ENCODE measurements at regions not wholly inside any gene's neighbourhood (a gene's known extent, or its start where the extent isn't known, plus 50 kb on each side); places are given as distances from the start of the nearest gene placed in this dataset.
A peak's percentile ranks its signal among the peaks of the same experiment; 100 is the strongest.

DNA sequence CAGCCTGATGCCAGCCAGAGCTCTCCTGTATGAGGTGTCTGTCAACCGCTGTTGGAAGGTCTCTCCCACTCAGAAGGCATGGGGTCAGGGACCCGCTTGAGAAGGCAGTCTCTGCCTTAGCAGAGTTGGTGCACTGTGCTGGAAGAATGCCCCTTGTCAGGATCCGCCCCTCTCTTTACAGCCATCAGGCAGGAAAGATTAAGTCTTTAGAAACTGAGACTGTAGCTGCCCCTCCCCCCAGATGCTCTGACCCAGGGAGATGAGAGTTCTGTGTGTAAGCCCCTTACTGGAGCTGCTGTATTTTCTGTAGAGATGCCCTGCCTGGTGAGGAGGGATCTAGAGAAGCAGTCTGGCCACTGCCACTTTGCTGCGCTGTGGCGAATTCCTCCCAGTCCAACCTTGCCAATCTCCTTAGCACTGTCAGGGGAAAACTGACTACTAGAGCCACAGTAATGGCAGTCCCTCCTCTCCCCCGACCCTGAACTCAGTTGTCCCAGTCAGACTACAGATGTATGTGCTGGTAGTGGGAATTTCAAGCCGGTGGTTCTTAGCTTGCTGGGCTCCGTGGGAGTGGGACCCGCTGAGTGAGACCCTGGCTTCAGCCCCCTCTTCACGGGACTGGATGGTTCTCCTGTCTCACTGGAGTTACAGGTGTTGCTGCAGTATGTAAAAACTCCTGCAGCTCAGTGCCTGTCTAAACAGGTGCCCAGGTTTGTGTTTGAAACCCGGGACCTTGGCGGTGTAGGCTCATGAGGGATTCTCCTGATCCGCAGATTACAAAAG, 285.5 kb upstream of the ZWINT start:
- Histone ChIP-seq H3K9me3 (ENCODE audit: low read length) (no peaks in the 10 kb centered on the region; the same call in 1 of the 2 replicates), H3K4me2 (ENCODE audit: low read length) (no peak overlapping the region), H3K36me3 (ENCODE audit: insufficient read depth, low read length) (no peaks in the 10 kb centered on the region), H3K4me3 (ENCODE audit: low read depth, low read length, poor library complexity, severe bottlenecking) (no peak overlapping the region), H3K4me1 (ENCODE audit: insufficient read depth, low read length, poor library complexity, severe bottlenecking) (no peaks in the 10 kb centered on the region), H3K9me2 (ENCODE audit: insufficient read depth, low read length) (no peaks in the 10 kb centered on the region), H4K20me1 (ENCODE audit: insufficient read depth, low read length) (no peaks in the 10 kb centered on the region), H3K27ac (ENCODE audit: low read depth, low read length, poor library complexity, severe bottlenecking) (no peak overlapping the region), H2AFZ (ENCODE audit: low read length) (no peak overlapping the region), H3K79me2 (ENCODE audit: insufficient read depth, low read depth, low read length) (no peaks in the 10 kb centered on the region)
- intact Hi-C loops (cut with micrococcal nuclease; ENCODE audit: unreplicated experiment) = no loop called here
- CTCF ChIA-PET (ENCODE audit: unreplicated experiment) = no interaction called here
- DNase-seq (ENCODE audit: low spot score) = no peak
- TF ChIP-seq, protein P1, sequence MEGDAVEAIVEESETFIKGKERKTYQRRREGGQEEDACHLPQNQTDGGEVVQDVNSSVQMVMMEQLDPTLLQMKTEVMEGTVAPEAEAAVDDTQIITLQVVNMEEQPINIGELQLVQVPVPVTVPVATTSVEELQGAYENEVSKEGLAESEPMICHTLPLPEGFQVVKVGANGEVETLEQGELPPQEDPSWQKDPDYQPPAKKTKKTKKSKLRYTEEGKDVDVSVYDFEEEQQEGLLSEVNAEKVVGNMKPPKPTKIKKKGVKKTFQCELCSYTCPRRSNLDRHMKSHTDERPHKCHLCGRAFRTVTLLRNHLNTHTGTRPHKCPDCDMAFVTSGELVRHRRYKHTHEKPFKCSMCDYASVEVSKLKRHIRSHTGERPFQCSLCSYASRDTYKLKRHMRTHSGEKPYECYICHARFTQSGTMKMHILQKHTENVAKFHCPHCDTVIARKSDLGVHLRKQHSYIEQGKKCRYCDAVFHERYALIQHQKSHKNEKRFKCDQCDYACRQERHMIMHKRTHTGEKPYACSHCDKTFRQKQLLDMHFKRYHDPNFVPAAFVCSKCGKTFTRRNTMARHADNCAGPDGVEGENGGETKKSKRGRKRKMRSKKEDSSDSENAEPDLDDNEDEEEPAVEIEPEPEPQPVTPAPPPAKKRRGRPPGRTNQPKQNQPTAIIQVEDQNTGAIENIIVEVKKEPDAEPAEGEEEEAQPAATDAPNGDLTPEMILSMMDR (conservative IDR thresholded peaks at IDR 0.05; ENCODE audit: low read length) = no peak
- TF ChIP-seq EZH2phosphoT487 (IDR thresholded peaks at IDR 0.05; ENCODE audit: borderline replicate concordance, low read depth, low read length) = no peak
- POLR2A ChIA-PET = interaction anchor here (1.3 to 2.3 kb wide), 2 partner anchors 12 to 13 kb away, joined by 3 to 11 read pairs; no protein-coding TSS in a partner anchor
- no TSS peak for BruUV-seq (replicated peaks)

DNA sequence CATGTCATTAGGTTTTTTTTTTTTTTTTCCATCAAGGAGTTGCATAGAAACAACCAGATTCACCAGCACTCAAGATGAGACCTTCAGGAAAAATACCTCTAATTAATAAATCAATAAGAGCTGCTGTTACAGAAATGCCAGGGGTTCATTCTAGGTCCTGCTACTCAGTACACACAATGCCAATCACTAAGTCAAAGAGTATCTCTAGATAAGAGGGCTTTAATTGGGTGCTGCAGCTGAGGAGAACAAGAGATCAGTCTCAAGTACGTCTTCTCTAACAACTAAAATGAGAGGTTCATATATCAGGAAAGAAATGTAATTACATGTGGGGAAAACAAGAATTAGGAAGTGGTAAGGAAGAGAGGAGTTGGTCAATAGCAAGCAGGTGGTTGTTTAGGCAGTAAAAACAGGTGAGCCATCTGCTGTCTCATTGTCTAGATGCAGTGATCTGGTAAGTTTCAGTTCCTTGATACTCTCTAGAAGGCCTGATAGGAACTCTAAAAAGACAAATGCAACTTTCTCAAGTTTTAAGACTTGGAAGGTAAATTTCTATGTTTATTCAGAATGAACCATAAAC, 272.9 kb upstream of the ZWINT start:
- Histone ChIP-seq H3K79me2 (ENCODE audit: insufficient read depth, low read depth, low read length) (no peaks in the 10 kb centered on the region), H3K4me3 (ENCODE audit: low read depth, low read length, poor library complexity, severe bottlenecking) (peak overlapping the region; percentile 51), H3K4me2 (ENCODE audit: low read length) (peak overlapping the region; percentile 75), H3K27ac (ENCODE audit: low read depth, low read length, poor library complexity, severe bottlenecking) (peak overlapping the region; percentile 99), H3K9me3 (ENCODE audit: low read length) (peaks cover 41% of the 10 kb centered on the region), H3K36me3 (ENCODE audit: insufficient read depth, low read length) (peaks cover 33% of the 10 kb centered on the region), H4K20me1 (ENCODE audit: insufficient read depth, low read length) (no peaks in the 10 kb centered on the region), H2AFZ (ENCODE audit: low read length) (peak overlapping the region; percentile 73; the same call in 1 of the 2 replicates), H3K9me2 (ENCODE audit: insufficient read depth, low read length) (no peaks in the 10 kb centered on the region), H3K4me1 (ENCODE audit: insufficient read depth, low read length, poor library complexity, severe bottlenecking) (peaks cover 60% of the 10 kb centered on the region)
- ChIA-PET POLR2A (interaction anchor here (0.6 to 3.0 kb wide), 12 partner anchors 9 to 496 kb away, joined by 3 to 11 read pairs (median 7); no protein-coding TSS in a partner anchor), CTCF (ENCODE audit: unreplicated experiment) (no interaction called here)
- TF ChIP-seq EZH2phosphoT487 (IDR thresholded peaks at IDR 0.05; ENCODE audit: borderline replicate concordance, low read depth, low read length) = no peak
- TF ChIP-seq, protein P1 (conservative IDR thresholded peaks at IDR 0.05; ENCODE audit: low read length) = no peak
- intact Hi-C loops (cut with micrococcal nuclease; ENCODE audit: unreplicated experiment) = loop anchor here (1.0 to 5.0 kb wide), 3 partner anchors 87 to 272 kb away; partner anchors contain the start of gene ZWINT
- peak; percentile 98 for DNase-seq (ENCODE audit: low spot score)
- no TSS peak for BruUV-seq (replicated peaks)
